HepG2 (cell line): ENCODE measurements at regions not wholly inside any gene's neighbourhood (a gene's known extent, or its start where the extent isn't known, plus 50 kb on each side); places are given as distances from the start of the nearest gene placed in this dataset.

Experiments
- CTCF ChIP-seq: sonication (generic); formaldehyde crosslinking; IDR thresholded peaks from 2 replicates; pipeline ENCODE4 v1.5.0; 2020; ENCODE audit warnings: mild to moderate bottlenecking, missing genetic modification reagents, moderate library complexity
- EP300 ChIP-seq, 3 experiments: sonication (generic) in 1 of 3; formaldehyde crosslinking in 1 of 3; IDR thresholded peaks; 2 replicates each; pipeline versions ENCODE4 v1.5.1 to v1.6.1; 2011 to 2020; ENCODE audit warnings: low read depth in 2 of 3, low read length in 2 of 3, borderline replicate concordance in 1 of 3, improper control_type of control experiment in 1 of 3, mild to moderate bottlenecking in 1 of 3, missing genetic modification reagents in 1 of 3, moderate library complexity in 1 of 3
- JUND ChIP-seq: sonication (generic); formaldehyde crosslinking; IDR thresholded peaks from 2 replicates; pipeline ENCODE4 v1.8.0; 2022; ENCODE audit warnings: mild to moderate bottlenecking, missing genetic modification reagents
- NCOA2 ChIP-seq: sonication (generic); formaldehyde crosslinking; IDR thresholded peaks from 2 replicates; pipeline ENCODE4 v1.8.0; 2022; ENCODE audit warnings: inconsistent platforms
- NFYB ChIP-seq: sonication (generic); formaldehyde crosslinking; IDR thresholded peaks from 2 replicates; pipeline ENCODE4 v1.4.0; 2020; ENCODE audit warnings: missing genetic modification reagents
- NFYC ChIP-seq: IDR thresholded peaks from 2 replicates; pipeline ENCODE4 v1.6.1; 2016; ENCODE audit warnings: missing genetic modification reagents, missing compliant biosample characterization
- PAWR ChIP-seq: sonication (generic); formaldehyde crosslinking; IDR thresholded peaks from 2 replicates; pipeline ENCODE4 v1.4.0; 2020; ENCODE audit warnings: missing genetic modification reagents, mild to moderate bottlenecking, borderline replicate concordance
- SP1 ChIP-seq, 2 experiments: fragments of 450-650 bp in 1 of 2; sonication (generic) in 1 of 2; formaldehyde crosslinking in 1 of 2; IDR thresholded peaks; 2 replicates each; pipeline versions ENCODE4 v1.4.0 to v1.6.1; 2016 to 2020; ENCODE audit warnings: missing genetic modification reagents in 1 of 2
- SRSF9 ChIP-seq: fragments of 200-400 bp; formaldehyde crosslinking; IDR thresholded peaks from 2 replicates; pipeline ENCODE4 v1.6.1; 2018; ENCODE audit warnings: borderline replicate concordance, mild to moderate bottlenecking, low read depth, low read length; ENCODE audit not compliant: insufficient read depth, poor library complexity, severe bottlenecking
- STAG1 ChIP-seq: sonication (generic); formaldehyde crosslinking; IDR thresholded peaks from 2 replicates; pipeline ENCODE4 v1.4.0; 2020; ENCODE audit warnings: missing genetic modification reagents
- TCF7 ChIP-seq: sonication (generic); IDR thresholded peaks from 2 replicates; pipeline ENCODE4 v1.6.1; 2016; ENCODE audit warnings: antibody characterized with exemption, low read depth
- WIZ ChIP-seq: sonication (generic); formaldehyde crosslinking; IDR thresholded peaks from 2 replicates; pipeline ENCODE4 v1.5.1; 2020; ENCODE audit warnings: mild to moderate bottlenecking, missing genetic modification reagents
- ZFP36L1 ChIP-seq: sonication (generic); formaldehyde crosslinking; IDR thresholded peaks from 2 replicates; pipeline ENCODE4 v1.8.0; 2022; ENCODE audit warnings: mild to moderate bottlenecking, missing genetic modification reagents, moderate library complexity
- ZFP41 ChIP-seq: sonication (generic); formaldehyde crosslinking; IDR thresholded peaks from 2 replicates; pipeline ENCODE4 v1.4.0; 2020; ENCODE audit warnings: mild to moderate bottlenecking, missing genetic modification reagents, borderline replicate concordance
- ZFX ChIP-seq: sonication (generic); formaldehyde crosslinking; IDR thresholded peaks from 2 replicates; pipeline ENCODE4 v1.4.0; 2020; ENCODE audit warnings: mild to moderate bottlenecking, low read depth, missing genetic modification reagents, moderate library complexity
- ZNF136 ChIP-seq: sonication (generic); formaldehyde crosslinking; IDR thresholded peaks from 2 replicates; pipeline ENCODE4 v1.8.1; 2022; ENCODE audit warnings: low read depth, mild to moderate bottlenecking, moderate library complexity, missing genetic modification reagents
- ZNF17 ChIP-seq: sonication (generic); formaldehyde crosslinking; IDR thresholded peaks from 2 replicates; pipeline ENCODE4 v1.5.0; 2020; ENCODE audit warnings: mild to moderate bottlenecking, missing genetic modification reagents
- TF ChIP-seq, protein P1 (sequence below): sonication (generic); formaldehyde crosslinking; IDR thresholded peaks from 2 replicates; pipeline ENCODE4 v1.4.0; 2020; ENCODE audit warnings: missing genetic modification reagents, borderline replicate concordance
- TF ChIP-seq, protein P2 (sequence below): sonication (generic); formaldehyde crosslinking; IDR thresholded peaks from 2 replicates; pipeline ENCODE4 v1.5.0; 2020; ENCODE audit warnings: missing genetic modification reagents
- TF ChIP-seq, protein P3 (sequence below): sonication (generic); formaldehyde crosslinking; IDR thresholded peaks from 2 replicates; pipeline ENCODE4 v1.5.1; 2020; ENCODE audit warnings: mild to moderate bottlenecking, missing genetic modification reagents, moderate library complexity
- TF ChIP-seq, protein P4 (sequence below): sonication (generic); formaldehyde crosslinking; IDR thresholded peaks from 2 replicates; pipeline ENCODE4 v1.8.0; 2022; ENCODE audit warnings: mild to moderate bottlenecking, missing genetic modification reagents, moderate library complexity

- TF ChIP-seq, protein P1, sequence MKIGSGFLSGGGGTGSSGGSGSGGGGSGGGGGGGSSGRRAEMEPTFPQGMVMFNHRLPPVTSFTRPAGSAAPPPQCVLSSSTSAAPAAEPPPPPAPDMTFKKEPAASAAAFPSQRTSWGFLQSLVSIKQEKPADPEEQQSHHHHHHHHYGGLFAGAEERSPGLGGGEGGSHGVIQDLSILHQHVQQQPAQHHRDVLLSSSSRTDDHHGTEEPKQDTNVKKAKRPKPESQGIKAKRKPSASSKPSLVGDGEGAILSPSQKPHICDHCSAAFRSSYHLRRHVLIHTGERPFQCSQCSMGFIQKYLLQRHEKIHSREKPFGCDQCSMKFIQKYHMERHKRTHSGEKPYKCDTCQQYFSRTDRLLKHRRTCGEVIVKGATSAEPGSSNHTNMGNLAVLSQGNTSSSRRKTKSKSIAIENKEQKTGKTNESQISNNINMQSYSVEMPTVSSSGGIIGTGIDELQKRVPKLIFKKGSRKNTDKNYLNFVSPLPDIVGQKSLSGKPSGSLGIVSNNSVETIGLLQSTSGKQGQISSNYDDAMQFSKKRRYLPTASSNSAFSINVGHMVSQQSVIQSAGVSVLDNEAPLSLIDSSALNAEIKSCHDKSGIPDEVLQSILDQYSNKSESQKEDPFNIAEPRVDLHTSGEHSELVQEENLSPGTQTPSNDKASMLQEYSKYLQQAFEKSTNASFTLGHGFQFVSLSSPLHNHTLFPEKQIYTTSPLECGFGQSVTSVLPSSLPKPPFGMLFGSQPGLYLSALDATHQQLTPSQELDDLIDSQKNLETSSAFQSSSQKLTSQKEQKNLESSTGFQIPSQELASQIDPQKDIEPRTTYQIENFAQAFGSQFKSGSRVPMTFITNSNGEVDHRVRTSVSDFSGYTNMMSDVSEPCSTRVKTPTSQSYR (CRISPR knock-in tag), result no peak
- TF ChIP-seq NFYC (CRISPR knock-in tag) (peak; percentile 28; the same call in 1 of the 2 replicates), STAG1 (CRISPR knock-in tag) (peak; percentile 56), NFYB (0 out of 2 replicates have a peak, but pooled peaks have one; percentile 20), EP300 (IDR thresholded peaks at IDR 0.05; ENCODE audit: low read depth in 2 of 2, low read length in 2 of 2) (no peak), EP300 (CRISPR knock-in tag; IDR thresholded peaks at IDR 0.05; ENCODE audit: borderline replicate concordance) (no peak), JUND (no peak), ZFX (no peak), NCOA2 (no peak), CTCF (peak; percentile 69), TCF7 (no peak), PAWR (CRISPR knock-in tag) (no peak), ZNF136 (no peak), SRSF9 (no peak), ZFP36L1 (CRISPR knock-in tag) (no peak), SP1 (IDR thresholded peaks at IDR 0.05) (no peak), SP1 (CRISPR knock-in tag; IDR thresholded peaks at IDR 0.05) (no peak), WIZ (CRISPR knock-in tag) (no peak), ZFP41 (CRISPR knock-in tag) (no peak), ZNF17 (CRISPR knock-in tag) (no peak)
- TF ChIP-seq, protein P2, sequence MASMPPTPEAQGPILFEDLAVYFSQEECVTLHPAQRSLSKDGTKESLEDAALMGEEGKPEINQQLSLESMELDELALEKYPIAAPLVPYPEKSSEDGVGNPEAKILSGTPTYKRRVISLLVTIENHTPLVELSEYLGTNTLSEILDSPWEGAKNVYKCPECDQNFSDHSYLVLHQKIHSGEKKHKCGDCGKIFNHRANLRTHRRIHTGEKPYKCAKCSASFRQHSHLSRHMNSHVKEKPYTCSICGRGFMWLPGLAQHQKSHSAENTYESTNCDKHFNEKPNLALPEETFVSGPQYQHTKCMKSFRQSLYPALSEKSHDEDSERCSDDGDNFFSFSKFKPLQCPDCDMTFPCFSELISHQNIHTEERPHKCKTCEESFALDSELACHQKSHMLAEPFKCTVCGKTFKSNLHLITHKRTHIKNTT (CRISPR knock-in tag), result no peak
- TF ChIP-seq, protein P3, sequence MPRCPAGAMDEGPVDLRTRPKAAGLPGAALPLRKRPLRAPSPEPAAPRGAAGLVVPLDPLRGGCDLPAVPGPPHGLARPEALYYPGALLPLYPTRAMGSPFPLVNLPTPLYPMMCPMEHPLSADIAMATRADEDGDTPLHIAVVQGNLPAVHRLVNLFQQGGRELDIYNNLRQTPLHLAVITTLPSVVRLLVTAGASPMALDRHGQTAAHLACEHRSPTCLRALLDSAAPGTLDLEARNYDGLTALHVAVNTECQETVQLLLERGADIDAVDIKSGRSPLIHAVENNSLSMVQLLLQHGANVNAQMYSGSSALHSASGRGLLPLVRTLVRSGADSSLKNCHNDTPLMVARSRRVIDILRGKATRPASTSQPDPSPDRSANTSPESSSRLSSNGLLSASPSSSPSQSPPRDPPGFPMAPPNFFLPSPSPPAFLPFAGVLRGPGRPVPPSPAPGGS, result no peak
- TF ChIP-seq, protein P4, sequence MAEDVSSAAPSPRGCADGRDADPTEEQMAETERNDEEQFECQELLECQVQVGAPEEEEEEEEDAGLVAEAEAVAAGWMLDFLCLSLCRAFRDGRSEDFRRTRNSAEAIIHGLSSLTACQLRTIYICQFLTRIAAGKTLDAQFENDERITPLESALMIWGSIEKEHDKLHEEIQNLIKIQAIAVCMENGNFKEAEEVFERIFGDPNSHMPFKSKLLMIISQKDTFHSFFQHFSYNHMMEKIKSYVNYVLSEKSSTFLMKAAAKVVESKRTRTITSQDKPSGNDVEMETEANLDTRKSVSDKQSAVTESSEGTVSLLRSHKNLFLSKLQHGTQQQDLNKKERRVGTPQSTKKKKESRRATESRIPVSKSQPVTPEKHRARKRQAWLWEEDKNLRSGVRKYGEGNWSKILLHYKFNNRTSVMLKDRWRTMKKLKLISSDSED (CRISPR knock-in tag), result no peak
Observed at GRCh38 chr3:159266779-159267178, 464.9 kb downstream of the MFSD1 start (continued).
